Mononuclear cell (primary cell): ENCODE measurements at regions not wholly inside any gene's neighbourhood (a gene's known extent, or its start where the extent isn't known, plus 50 kb on each side); places are given as distances from the start of the nearest gene placed in this dataset.

ENCODE experiments used
- H3K27me3 ChIP-seq: 2 replicates; pipeline ENCODE4 v1.6.0; 2011; ENCODE audit warnings: low read length, control low read depth; ENCODE audit not compliant: insufficient read depth
- H3K4me1 ChIP-seq: 2 replicates; pipeline ENCODE4 v1.5.1; 2011; ENCODE audit warnings: mild to moderate bottlenecking, low read length, control low read depth; ENCODE audit not compliant: insufficient read depth
- H3K4me3 ChIP-seq: 2 replicates; pipeline ENCODE4 v1.5.1; 2011; ENCODE audit warnings: mild to moderate bottlenecking, low read length, moderate library complexity
- H3K9me3 ChIP-seq: 2 replicates; pipeline ENCODE4 v1.5.1; 2011; ENCODE audit warnings: low read depth, mild to moderate bottlenecking, control low read depth, low read length

DNA sequence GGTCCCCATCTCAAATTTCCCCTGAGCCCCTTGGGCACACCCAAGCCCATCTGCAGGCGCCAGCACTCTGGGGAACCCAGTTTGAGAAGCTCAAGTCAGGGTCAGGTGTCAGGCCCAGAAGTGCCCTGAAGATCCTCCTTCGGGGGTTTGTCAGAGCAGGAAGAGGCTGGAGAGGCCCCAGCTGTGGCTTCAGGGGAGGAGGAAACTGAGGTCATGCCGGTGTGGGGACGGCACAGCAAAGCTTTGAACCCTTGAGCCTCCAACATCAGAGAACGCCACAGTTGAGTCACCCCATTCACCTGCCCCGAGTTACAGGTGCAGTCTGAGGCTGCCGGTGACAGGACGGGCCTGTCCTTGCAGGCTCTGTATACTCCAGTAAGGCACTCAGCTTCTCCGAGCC, 140.2 kb upstream of the CIBAR2 start:
- Histone ChIP-seq H3K4me3 (no peak overlapping the region), H3K4me1 (no peaks in the 10 kb centered on the region), H3K27me3 (no peaks in the 10 kb centered on the region), H3K9me3 (no peaks in the 10 kb centered on the region)

- no peak overlapping the region for H3K4me3 ChIP-seq
- H3K9me3 ChIP-seq: no peaks in the 10 kb centered on the region
- no peaks in the 10 kb centered on the region for H3K4me1 ChIP-seq
- H3K27me3 ChIP-seq: no peaks in the 10 kb centered on the region
These were observed 141.0 kb upstream of the CIBAR2 start for GRCh38 chr16:85253084-85253941.

GRCh38 chr16:85254051-85254450, 141.8 kb upstream of the CIBAR2 start:
- H3K4me3 ChIP-seq: no peak overlapping the region
- peaks cover 5% of the 10 kb centered on the region for H3K4me1 ChIP-seq
- no peaks in the 10 kb centered on the region for H3K27me3 ChIP-seq
- no peaks in the 10 kb centered on the region for H3K9me3 ChIP-seq

DNA sequence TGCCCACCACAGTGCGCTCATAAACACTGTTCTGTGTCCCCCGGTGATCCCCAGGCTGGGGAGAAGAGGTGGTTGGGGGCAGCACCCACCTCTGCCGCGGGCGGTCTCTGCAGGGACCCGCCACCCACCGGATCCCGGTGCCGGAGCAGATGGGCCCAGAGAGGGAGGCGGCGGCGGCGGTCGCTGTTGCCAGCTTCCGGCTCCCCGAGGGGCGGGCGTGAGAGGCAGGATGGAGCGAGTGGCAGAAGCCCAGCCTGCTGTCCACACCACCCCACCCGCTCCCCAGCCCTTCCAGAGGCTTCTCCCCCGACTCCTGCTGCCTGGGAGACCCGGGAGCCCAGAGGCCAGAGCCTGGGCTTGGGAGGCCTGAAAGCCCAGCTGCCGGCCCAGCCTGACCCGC, 142.6 kb upstream of the CIBAR2 start:
- Histone ChIP-seq H3K4me1 (peaks cover 5% of the 10 kb centered on the region), H3K4me3 (no peak overlapping the region), H3K9me3 (no peaks in the 10 kb centered on the region), H3K27me3 (no peaks in the 10 kb centered on the region)

GRCh38 chr16:85255777-85256176, 143.5 kb upstream of the CIBAR2 start:
- Histone ChIP-seq H3K4me1 (peaks cover 5% of the 10 kb centered on the region), H3K9me3 (no peaks in the 10 kb centered on the region), H3K4me3 (no peak overlapping the region), H3K27me3 (no peaks in the 10 kb centered on the region)

DNA sequence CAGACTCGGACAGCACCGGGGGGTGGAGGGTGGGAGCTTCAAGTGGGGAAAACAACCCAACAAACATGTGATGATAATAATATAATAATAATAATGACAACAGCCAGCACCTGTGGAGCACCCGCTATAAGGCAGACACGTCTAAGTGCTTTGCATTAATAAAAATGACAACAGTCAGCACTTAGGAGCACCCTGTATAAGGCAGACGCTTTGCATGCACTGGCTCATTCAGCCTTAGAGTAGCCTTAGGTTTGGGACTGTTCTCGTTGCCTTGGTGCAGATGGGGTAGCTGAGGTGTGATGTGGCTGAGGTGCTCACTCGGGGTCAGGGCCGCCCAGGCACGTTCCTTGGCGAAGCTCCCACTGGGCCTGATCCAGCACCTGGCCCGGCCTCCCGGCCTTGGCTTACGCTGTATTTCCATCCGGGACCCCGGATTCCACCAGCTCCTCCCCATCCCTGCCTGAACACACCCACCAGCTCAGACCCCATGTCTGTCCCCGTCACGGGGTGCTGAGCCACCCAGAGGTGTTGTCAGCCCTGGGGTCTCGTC, 144.0 kb upstream of the CIBAR2 start:
- peaks cover 5% of the 10 kb centered on the region for H3K4me1 ChIP-seq
- H3K27me3 ChIP-seq: no peaks in the 10 kb centered on the region
- no peaks in the 10 kb centered on the region for H3K9me3 ChIP-seq
- H3K4me3 ChIP-seq: no peak overlapping the region

DNA sequence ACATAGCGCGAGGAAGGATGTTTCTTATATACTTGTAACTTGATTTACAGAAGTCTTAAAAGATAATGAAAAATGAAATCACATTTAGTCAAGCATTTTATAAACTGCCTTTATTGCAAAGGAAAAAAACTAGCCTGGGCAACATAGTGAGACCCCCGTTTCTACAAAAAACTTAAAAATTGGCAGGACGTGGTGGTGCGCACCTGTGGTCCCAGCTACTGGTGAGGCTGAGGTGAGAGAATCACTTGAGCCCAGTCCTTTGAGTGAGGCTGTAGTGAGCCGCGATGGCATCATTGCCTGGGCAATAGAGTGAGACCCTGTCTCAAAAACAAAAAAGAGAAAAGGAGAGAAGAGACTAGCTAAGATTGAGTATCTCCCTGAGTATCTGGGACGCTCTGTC, 145.2 kb upstream of the CIBAR2 start:
- H3K4me3 ChIP-seq: no peak overlapping the region
- H3K9me3 ChIP-seq: no peaks in the 10 kb centered on the region
- H3K4me1 ChIP-seq: peaks cover 13% of the 10 kb centered on the region
- H3K27me3 ChIP-seq: no peaks in the 10 kb centered on the region

GRCh38 chr16:85258166-85258565, 145.9 kb upstream of the CIBAR2 start:
- H3K27me3 ChIP-seq: no peaks in the 10 kb centered on the region
- H3K4me3 ChIP-seq: no peak overlapping the region
- no peaks in the 10 kb centered on the region for H3K9me3 ChIP-seq
- peaks cover 14% of the 10 kb centered on the region for H3K4me1 ChIP-seq

DNA sequence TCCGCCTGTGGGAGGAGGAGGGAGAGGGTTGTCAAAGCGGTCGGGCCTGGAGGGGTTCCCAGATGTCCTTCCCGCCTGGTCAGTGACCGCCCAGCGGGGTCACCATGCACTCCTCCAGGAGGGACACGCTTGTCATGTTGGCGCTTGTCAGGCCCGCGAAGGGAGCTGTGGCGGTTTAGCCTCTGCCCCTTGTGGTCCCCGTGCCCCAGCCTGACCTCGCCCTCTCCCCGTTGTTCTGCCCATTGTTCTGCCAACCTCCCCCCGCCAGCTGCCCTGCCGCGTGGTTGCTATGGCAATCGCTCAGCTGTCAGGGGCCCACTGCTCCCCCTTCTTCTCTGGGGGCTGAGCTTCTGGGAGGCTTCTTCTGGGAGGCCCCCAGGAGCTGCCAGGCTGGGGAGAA, 146.4 kb upstream of the CIBAR2 start:
- Histone ChIP-seq H3K4me1 (peaks cover 14% of the 10 kb centered on the region), H3K9me3 (no peaks in the 10 kb centered on the region), H3K4me3 (no peak overlapping the region), H3K27me3 (no peaks in the 10 kb centered on the region)

- Histone ChIP-seq H3K4me1 (peaks cover 14% of the 10 kb centered on the region), H3K9me3 (no peaks in the 10 kb centered on the region), H3K4me3 (no peak overlapping the region), H3K27me3 (no peaks in the 10 kb centered on the region)
These were observed 147.0 kb upstream of the CIBAR2 start for GRCh38 chr16:85259115-85259831.

- H3K27me3 ChIP-seq: no peaks in the 10 kb centered on the region
- H3K4me3 ChIP-seq: no peak overlapping the region
- no peaks in the 10 kb centered on the region for H3K9me3 ChIP-seq
- peaks cover 14% of the 10 kb centered on the region for H3K4me1 ChIP-seq
These were observed 147.5 kb upstream of the CIBAR2 start for GRCh38 chr16:85259832-85260167.

- no peak overlapping the region for H3K4me3 ChIP-seq
- peaks cover 14% of the 10 kb centered on the region for H3K4me1 ChIP-seq
- no peaks in the 10 kb centered on the region for H3K27me3 ChIP-seq
- H3K9me3 ChIP-seq: no peaks in the 10 kb centered on the region
These were observed 148.9 kb upstream of the CIBAR2 start for GRCh38 chr16:85261204-85261603.

DNA sequence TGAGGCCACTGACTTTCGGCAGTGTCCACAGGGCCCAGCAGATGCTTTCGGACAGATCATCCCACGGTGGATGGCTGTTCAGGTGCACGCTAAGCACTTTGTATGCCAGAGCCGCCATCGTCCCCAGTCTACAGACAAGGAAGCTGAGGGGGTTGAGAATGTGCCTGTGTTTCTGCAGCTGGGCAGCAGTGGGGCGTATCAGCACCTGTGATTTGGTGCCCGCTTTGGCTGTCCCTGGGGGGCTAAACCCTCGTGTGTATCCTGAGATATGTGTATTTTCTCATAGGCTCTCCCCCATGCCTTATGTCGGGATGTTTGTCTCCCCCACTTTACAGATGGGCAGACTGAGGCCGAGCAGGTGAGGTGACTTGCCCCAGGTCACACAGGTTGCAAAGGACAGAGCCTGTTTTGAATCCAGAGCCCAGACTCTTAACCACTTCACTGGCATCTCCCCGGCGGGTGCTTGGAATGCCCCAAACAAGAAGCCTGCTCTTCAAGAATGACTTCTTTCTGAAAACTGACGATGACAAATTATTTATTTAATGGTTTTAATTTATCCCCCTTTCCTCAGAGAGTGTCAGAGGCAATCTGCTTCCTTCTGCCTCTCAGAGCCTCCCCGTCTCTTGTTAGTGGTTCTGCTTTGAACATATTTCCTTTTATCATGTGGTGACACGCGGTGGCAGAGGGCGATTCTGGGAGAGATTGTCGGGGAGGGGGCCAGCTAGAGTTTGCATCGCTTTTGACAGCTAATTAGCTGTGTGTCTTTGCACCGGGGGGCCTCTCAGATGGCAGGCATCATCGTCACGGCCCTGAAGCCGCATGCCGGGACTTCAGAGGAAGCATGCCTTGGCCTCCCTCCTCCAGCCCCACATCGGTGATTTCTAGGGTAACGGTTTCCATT, 149.6 kb upstream of the CIBAR2 start:
- Histone ChIP-seq H3K4me1 (peaks cover 14% of the 10 kb centered on the region), H3K9me3 (no peaks in the 10 kb centered on the region)

DNA sequence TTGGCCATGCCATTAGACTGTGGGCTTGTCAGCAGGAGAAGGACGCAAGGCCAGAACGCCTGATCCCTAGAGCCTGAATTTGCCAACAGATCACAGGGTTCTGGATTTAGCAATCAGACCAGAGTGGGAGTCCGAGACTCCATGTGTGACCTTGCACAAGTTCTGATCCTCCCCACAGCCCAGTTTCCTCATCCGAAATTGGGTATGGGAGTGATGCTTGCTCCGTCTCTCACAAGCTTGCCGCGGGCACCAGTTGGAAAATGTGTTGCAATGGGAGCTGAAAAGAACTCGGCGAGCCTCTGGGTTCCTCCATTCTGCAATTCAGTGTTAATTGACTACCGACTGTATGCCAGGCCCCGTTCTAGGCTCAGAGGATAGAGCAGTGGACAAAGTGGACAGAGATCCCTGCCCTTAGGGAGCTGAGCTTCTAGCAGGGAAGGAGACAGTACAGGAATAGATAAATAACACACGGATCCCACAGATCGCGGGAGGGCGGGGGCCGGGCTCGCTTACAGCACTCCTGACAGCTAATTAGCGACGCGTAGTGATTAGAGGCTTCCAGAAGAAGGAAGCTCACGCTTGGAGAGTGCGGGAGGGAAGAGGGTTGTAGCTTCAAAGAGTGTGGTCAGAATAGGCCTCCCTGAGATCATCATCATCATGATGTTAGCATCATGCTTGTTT, 150.4 kb upstream of the CIBAR2 start:
- Histone ChIP-seq H3K4me3 (no peak overlapping the region), H3K27me3 (no peaks in the 10 kb centered on the region), H3K9me3 (no peaks in the 10 kb centered on the region), H3K4me1 (peaks cover 14% of the 10 kb centered on the region)

More for the DNA sequence above, 149.6 kb upstream of the CIBAR2 start:
- Histone ChIP-seq H3K4me3 (no peak overlapping the region), H3K27me3 (no peaks in the 10 kb centered on the region)
